ENCODE measurements at regions not wholly inside any gene's neighbourhood (a gene's known extent, or its start where the extent isn't known, plus 50 kb on each side); places are given as distances from the start of the nearest gene placed in this dataset.

DNA sequence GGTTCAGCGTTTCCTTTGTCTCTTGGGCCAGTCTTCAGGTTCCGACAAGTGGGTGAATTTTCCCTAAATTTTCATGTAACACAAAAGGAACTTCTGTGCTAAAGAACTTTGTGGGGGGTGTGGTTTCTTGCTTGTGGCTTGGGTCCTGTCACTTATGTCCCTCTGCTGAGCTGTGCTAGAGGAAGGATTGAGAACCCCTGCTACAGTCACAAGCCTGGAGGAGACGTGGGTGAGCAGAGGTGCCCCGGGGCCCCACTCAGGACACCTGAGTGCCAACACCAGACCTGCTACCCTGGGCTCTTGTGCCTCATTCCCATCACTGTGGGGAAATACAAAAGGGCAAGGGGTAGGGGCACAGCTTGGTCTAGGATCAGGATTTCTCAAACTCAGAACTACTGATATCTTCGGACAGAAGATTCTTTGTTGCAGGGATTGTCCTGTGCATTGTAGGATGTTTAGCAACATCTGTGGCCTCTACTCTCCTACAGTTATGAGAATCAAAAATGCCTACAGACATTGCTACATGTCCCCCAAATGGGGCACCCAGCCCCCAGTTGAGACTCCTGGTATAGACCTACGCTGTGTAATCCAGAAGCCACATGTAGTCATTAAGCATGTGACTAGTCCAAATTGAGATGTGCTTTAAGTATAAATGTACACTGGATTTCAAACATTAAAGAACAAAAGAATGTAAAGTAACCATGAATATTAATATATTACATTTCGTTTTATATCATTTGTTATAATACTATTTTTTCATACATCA is 128.7 kb downstream of the LY86 start:
- H3K4me3 ChIP-seq (ENCODE audit: low read length), result no peak overlapping the region
- no peak for DNase-seq (ENCODE audit: low read depth)
- no peak for TF ChIP-seq CTCF (conservative IDR thresholded peaks at IDR 0.05; ENCODE audit: low read depth, low read length)

GRCh38 chr6:6717953-6718352 is 129.4 kb downstream of the LY86 start:
- DNase-seq (ENCODE audit: low read depth), result no peak
- H3K4me3 ChIP-seq (ENCODE audit: low read length), result no peak overlapping the region
- no peak for TF ChIP-seq CTCF (conservative IDR thresholded peaks at IDR 0.05; ENCODE audit: low read depth, low read length)

- no peak for TF ChIP-seq CTCF (conservative IDR thresholded peaks at IDR 0.05; ENCODE audit: low read depth, low read length)
- no peak overlapping the region for H3K4me3 ChIP-seq (ENCODE audit: low read length)
Measured at GRCh38 chr6:6721606-6722005, 133.1 kb downstream of the LY86 start.

GRCh38 chr6:6722195-6722594 is 133.7 kb downstream of the LY86 start:
- TF ChIP-seq CTCF (conservative IDR thresholded peaks at IDR 0.05; ENCODE audit: low read depth, low read length), result no peak
- no peak overlapping the region for H3K4me3 ChIP-seq (ENCODE audit: low read length)
- no peak for DNase-seq (ENCODE audit: low read depth)

More at GRCh38 chr6:6721606-6722005, 133.1 kb downstream of the LY86 start:
- DNase-seq (ENCODE audit: low read depth), result no peak

- H3K4me3 ChIP-seq (ENCODE audit: low read length), result no peak overlapping the region
- no peak for DNase-seq (ENCODE audit: low read depth)
- TF ChIP-seq CTCF (conservative IDR thresholded peaks at IDR 0.05; ENCODE audit: low read depth, low read length), result no peak
Measured at GRCh38 chr6:6723361-6723760, 134.8 kb downstream of the LY86 start.

DNA sequence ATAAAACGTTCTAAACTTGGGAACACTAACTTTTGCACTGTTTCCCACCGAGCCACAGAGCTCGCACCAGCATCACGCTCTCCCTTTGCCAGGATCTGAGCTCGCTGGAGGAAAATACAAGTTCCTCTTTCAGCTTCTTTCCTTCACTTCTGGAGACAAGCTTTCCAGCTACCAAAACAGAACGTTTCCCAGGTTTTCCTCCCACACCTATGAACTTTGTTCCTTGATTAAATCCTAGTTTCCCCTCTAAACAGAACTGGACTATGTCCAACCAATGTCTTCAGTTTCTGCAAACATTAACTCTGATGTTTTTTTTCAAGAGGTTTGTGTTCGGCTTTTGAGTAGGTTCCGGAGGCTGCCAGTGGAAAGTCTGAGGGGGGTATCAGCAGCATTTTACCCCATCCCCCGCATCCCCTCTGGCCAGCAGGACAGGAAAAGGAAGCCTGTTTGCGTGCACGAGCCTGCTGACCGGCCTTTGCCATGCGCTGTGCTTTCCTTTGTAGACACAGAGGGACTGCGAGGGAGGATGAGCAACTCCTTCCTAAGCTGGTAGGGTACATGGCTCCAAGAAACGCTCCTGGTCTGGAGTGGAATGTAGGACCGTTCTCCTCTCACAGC is 135.5 kb downstream of the LY86 start:
- peak overlapping the region; percentile 39 for H3K4me3 ChIP-seq (ENCODE audit: low read length)
- no peak for TF ChIP-seq CTCF (conservative IDR thresholded peaks at IDR 0.05; ENCODE audit: low read depth, low read length)
- DNase-seq (ENCODE audit: low read depth), result no peak
